ENCODE measurements at regions not wholly inside any gene's neighbourhood (a gene's known extent, or its start where the extent isn't known, plus 50 kb on each side); places are given as distances from the start of the nearest gene placed in this dataset.
"Not testable (repeated sequence)": the region's sequence is repeated elsewhere in the genome, so short reads cannot be mapped to it uniquely, and the experiment has no call there.

DNA sequence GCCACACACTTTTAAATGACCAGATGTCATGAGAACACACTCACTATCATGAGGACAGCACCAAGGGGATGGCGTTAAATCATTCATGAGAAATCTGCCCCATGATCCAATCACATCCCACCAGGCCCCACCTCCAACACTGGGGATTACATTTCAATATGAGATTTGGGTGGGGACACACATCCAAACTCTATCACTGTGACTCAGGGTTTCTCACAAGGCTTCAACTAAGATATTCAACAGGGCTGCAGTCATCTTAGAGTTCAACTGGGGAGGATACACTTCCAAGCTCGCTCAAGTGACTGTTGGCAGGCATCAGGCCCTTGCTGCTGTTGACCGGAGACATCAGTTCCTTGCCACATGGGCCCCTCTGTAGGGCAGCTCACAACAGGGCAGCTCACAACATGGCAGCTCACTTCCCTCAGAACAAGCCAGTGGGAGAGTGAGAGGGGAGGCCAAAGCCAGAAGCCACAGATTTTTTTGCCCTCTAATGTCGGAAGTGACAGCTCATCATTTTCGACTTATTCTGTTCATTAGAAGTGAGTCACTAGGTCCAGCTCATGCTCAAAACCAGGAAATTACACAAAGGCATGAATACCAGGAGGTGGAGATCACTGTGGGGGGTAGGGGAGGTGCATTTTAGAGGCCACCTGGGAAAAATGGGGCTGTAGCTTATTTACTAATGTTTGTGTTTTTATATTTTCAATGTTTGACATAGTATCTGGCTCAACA is 50.8 kb upstream of the PTHLH start:
- DNase-seq = no peak

DNA sequence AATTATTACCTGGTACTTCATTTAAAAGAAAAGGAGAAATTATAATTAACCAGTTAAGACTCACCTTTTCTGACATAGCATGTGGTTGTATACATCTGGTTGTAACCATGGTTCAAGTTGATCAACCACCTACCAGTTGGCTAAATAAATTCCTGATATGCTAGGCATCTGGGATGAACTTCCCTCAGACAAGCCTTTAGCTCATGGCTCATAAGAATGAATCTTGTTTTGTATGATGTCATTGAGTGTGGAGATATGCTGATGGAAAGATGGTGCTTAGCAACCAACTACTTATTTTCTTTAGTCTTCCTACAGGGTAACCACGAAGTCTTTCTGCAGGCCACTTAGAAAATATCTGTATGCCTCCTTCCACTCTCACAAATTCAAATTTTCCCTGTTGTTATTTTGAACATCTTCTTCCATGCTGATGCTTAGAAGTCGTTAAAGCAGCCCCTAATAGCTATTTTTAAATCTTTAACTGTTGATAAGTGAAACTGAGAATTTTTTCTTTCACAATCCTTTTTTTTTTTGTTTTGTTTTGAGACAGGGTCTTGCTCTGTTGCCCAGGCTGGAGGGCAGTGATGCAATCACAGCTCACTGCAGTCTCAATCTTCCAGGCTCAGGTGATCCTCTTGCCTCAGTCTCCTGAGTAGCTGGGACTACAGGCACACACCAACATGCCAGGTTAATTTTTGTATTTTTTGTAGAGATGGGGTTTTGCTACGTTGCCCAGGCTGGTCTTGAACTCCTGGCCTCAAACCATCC is 51.9 kb upstream of the PTHLH start:
- no peak for DNase-seq

DNA sequence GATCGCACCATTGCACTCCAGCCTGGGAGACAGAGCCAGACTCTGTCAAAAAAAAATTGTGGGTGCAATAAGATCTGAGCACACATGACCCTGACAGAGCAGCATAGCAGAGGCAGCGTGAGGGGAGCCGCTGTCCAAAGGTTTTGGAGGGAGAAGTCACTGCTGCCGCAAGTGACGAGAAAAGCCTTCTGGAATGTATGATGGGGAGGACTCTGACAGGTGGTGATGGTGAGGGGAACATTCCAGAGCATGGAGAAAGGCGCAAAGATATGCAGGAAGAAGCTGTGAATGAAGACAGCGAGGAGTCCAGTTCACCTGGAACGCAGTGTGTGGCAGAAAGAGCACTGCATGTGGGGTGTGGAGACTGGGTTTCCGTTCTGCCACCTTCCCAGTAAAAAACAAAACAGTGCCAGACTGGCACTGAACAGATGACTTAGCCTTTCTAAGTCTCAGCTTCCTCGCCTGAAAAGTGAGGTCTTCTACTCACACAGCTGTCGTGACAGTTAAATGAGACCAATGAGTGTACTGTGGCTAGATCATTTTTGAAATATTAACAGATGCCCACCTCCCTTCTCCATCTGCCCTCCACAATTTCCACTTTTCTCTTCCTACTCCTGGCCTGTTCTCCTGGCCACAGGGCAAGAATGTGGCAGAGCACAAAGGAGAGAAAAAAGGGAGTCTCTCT is 53.4 kb upstream of the PTHLH start:
- no peak for DNase-seq

DNA sequence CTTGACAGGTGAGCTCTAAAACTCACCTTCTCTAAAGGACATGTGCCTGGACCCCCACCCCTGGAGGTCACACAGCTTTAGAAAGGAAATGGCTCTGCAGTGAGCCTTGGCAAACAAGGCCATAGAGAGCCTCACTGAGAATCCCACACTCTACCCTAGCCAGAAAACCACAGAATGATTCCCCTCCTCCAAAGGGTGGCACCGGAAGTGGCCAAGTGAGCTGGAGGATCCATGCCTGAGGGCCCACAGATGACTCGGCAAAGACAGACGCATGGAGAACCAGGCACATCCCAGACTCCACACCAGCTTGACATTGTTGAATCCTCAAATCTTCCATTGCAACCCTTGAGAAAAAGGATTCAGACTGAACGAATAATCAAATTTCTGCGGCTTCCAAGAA is 54.2 kb upstream of the PTHLH start:
- DNase-seq = no peak

DNA sequence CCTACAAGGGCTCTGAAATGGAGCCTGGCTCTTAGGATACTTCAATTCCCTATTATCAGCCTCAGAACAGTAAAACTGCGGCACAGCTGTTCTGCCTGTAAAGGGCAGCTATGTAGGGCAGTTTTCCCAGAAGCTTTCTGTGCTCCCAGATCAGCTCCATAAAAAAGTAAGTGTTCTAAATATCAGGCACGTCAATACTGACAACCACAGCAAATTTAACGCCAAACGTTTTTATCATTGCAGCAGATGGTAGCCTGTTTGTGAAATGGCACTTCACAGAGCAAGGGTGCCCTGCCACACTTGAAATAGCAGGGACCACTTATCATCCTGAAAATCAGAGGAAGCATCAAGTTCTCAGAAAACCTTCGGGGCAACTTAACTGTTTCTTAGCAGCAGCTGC is 54.8 kb upstream of the PTHLH start:
- DNase-seq = no peak

DNA sequence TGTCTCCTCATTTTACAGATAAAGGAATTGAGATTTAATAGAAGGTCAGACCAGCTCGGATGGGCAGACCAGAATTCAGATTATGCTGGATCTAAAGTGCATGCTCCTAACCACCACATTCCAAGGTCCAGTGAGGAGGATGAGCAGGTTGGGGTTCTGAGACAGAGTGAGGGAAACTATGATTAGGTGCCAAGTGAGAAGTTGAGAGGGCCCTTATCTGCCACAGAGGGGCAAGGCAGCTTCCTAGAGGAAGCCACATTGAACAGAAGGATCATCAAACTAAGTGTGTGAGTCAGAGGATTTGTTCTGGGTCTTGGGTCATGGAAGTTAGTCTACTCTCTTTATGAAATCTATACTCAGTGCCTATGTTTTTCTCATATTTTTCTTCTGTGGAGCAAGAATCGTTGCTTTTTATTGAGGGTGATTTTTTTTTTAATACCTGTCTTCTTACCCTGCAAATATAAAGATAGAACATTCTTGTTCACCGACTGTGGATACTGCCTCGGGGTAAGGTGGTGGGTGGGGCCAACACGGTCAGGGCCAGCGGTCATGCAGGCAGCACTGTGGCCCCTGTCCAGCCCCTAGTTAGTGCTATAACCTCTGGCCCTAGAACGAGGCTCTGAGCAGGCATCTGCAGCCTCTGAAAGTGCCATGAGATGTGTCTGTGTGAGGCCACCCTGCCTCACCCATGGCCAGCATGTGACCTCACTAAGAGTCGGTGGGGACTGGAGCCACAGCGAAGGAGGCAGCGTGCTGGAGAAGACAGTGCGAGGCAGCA is 55.6 kb upstream of the PTHLH start:
- no peak for DNase-seq

DNA sequence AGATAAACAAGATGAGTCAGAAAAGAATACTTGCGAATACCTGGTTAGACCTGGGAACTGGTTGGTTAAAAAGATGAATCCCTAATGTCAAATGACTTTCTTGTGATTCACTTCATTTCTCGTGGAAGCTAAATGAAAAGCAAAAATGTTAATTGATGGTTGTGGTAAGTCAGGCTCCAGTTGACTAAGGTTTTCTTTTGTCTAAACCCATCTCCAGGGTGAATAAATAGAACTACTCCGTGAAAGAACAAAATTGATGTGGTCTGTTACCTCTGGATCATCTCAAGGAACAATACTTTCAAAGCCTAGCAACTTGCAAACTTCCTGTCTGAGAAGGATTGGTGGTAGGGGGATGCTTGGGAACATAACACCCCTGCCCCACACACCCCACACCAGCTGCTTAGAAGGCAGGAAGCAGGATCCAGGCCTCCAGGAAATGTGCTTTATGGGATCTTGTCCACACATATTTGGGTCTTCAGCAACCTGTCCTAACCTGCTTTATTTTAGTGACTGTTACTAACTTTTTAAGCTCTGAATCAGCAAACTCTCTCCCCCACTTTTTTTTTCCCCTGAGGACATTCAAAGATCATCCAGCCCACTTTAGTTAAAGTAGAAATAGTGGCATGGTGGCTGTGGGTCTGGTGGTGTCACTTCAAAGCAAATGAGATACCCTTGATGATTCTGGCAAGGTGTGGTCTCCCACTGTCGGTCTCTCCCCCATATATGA is 60.4 kb upstream of the PTHLH start:
- no peak for DNase-seq

DNA sequence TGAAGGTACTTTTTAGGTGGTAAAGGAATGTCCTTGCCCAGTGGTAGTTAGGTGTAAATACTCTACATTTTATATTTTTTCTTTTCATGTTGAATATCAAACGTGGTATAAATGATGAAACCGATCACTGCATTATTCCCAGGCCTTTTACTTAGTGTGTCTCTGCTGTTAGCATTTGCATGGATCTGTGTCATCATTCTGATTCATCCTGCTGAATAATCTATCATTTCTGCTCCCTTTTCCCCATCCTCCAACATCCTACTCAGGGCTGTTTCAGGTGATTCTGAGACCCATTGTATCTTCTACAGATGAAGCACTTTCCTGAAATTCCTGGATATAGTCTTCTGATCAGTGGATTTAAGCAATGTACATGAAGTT is 61.0 kb upstream of the PTHLH start:
- no peak for DNase-seq

DNA sequence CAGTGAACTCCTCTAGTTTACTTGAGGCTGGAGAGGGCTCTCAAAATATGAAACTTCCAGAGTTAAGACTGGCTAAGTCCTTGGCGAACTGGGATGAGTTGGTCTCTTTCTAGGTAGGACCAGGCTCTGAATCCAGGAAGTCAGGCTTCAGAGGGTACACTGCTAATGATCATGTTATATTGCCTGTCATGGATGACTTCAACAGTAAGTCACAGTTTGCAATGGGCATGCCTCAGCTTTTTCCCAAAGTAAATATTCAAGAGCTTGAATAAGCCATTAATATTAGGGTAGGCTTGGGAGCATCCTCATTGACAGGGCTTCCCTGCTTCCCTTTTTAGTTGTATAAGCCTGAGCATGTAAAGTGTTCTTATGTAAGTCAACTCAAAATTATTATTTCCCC is 61.7 kb upstream of the PTHLH start:
- DNase-seq = no peak

DNA sequence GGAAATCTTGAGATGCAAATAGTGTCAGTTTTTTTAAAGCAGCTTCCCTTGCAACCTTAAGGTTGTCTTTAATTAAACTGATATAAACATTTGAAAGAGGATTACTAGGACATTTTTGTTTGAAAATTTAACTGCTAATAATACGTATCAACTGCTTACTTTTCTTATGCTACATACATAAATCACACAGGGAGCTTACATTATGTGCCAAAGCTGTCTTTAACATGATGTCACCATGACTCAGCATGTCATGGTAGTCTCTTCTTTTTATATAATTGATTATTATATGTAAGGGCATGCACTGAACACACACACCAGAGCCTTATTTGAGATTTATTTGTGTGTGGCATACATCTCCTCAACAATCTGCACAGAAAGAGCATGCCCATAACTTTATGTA is 63.0 kb upstream of the PTHLH start:
- no peak for DNase-seq

DNA sequence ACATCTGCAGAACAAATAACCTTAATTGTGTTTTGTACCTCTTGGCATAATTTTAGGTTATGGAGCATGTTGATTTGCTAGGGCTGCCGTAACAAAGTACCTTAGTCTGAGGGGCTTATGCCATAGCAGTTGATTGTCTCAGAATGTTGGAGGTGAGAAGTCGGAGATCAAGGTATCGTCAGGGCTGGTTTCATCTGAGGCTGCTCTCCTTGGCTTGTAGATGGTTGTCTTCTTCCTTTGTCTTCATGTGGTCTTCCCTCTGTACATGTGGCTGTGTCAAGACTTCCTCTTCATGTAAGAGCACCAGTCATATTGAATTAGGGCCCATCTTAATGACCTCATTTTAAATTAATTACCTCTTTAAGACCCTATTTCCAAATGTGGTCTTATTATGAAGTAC is 64.4 kb upstream of the PTHLH start:
- DNase-seq = no peak

DNA sequence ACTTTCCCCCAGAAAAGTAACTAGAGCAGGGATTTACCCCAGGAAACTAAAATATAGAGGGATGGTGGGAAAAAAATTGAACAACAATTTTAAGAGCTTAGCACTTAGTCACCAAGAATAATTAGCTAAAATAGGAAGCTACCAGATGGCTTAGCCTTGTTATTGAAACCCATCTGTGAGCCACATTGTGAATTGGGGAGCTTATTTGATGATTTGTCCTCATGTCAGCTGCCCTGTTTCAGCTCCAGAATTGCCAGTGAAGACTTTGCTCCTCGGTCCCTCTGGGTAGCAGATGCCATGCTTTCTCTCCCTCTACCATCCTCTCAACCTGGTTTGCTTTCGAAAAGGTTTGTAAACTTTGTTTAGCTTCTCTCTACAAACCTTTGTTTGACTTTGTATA is 67.7 kb upstream of the PTHLH start:
- peak; percentile 50 for DNase-seq

DNA sequence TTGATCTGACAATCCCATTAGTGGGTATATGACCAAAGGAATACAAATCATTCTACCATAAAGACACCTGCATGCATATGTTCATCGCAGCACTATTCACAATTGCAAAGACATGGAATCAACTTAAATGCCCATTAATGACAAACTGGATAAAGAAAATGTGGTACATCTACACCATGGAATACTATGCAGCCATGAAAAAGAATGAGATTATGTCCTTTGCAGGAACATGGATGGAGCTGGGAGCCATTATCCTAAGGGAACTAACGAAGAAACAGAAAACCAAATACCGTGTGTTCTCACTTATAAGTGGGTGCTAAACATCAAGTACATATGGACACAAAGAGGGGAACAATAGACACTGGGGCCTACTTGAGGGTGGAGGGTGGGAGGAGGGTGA is 74.1 kb upstream of the PTHLH start:
- not testable (repeated sequence) for DNase-seq

DNA sequence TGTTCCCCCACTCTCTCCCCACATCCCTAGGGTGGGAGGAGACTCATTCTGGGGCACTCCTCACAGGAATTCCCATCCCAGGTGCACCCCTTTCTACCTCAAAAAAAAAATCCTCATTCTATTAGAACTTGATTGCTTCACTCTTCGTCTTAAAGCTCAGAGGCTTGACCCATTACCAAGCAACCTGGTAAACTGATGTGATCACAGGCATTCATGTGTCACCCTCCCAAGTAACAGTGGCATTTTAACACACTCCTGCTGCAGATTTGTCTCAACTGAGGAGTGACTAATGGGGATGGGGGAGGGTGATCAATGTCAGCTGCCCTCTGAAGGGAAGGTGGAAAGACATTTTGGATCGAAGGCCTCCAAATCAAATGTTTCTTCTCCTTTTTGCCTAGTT is 78.1 kb upstream of the PTHLH start:
- no peak for DNase-seq

DNA sequence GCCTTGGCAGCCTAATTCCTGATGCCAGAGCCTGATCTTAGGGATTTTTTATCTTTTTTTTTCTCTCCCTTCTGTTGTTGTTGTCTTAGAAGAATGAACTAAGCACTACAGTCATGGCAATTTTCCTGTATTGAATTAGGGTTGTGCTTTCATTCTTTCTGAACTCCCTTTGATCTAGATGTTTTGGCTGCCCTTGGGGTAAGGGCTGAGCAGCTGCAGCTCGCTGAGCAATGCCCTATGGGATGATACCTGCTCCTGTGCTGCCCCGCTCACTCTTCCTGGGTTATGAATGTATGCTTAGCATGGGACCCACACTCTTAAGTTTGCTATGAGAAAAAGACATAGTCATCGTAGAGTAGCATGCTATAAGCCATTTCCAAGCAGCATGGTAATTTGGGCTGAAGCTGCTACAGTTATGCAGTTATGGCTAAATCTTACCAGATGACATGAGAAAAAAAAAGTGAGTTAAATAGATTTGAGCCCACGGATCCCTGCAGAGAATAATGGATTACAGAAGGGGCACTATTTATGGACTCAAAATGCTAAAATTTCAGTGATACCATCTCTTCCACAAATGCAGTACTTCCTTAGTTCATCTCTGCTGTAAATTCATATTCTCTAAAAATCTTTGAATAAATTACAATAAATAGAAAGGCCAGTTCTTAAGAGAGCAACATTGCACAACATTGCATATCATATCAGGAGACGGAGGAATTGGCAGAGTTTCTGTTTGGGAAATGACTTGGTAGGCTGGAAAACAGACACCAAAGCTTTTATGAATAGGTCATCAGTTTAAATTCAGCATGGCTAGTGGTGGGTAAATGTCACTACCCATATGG is 79.2 kb upstream of the PTHLH start:
- no peak for DNase-seq

DNA sequence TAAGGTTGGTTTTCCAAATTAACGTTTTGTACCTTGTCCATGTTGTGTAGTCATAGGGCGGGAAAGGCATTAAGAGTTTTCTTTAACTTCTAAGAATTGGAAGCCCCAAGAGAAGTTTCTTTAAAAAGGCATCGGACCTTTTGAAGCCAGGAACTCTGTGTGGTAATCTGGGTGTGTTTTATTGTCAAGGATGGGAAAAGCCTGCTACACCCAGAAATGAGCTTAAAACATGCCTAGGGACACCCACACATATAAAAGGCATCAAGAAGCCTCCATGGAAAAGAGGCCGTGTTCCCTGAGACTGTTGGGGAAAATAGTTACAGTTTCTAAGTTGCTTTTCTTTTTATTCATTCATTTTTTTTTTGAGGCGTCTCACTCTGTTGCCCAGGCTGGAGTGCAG is 81.0 kb upstream of the PTHLH start:
- DNase-seq = no peak

DNA sequence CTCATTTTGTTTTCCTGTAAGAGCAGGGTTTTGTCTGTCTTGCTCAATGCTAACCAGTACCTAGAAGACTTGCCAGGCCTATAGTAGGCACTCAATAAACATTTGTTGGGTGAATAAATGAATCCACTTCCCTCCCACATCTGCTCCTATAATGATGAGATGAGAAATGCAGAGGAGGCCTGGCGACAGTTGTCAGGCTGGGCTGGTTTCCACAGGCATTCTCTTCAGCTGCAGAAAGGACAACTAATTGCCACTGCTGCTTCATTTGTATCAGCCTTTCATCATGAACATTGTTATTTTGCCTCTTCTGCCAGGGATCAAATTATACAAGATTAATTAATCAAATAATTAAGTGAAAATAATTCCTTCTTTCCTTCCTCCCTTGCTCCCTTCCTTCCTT is 82.0 kb upstream of the PTHLH start:
- no peak for DNase-seq

DNA sequence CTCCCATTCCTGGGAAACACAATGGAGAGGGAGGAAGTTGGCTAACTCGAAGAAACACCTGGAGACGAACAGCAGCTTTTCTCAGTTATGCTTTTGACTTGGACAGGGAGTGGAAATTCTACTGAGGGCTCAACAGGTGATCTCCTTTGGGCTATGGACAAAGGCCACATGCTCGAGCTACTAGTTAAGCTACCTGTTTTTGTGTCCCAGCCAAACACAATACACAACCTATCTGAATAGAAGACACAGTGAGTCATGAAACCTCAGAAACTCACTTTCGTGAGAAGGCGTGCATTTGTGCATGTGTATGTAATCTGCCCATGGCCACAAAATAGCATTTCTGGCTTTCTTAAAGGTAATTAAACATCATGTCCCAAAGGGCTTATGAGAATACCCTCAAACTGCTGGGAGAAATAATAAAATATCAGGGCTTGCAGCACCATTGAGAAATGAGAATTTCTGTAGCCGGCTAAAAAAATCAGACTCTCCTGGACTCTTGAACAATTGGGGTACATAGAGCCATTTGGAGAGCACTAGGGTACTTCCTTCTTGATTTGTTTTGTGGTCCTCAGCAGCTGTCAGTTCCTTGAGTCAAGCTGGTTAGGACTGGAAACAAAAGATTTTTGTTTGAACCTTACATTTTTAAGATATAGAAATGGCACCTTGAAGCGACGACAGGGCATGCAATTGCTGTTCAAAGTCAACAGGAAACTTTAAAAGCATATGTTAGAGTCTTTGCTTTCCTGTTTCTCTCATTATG is 85.5 kb upstream of the PTHLH start:
- DNase-seq = no peak

DNA sequence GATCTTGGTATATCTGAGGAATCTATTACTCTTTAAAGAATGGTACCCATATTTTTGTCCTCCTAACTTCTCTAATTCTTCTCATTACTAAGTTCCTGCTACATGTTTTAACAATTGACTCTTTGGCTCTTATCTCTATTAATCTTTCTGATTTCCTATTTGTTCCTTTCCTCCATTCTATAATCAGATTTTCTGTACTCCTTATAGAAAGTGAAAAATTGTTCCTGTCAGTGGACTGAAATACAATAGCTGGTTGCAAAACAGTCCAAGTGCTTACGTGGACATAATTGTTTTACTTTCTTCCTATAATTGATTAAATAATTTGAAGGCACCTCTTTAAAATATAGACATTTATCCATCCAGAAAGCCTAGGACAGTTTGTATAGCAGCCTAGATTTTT is 86.7 kb upstream of the PTHLH start:
- DNase-seq = no peak

DNA sequence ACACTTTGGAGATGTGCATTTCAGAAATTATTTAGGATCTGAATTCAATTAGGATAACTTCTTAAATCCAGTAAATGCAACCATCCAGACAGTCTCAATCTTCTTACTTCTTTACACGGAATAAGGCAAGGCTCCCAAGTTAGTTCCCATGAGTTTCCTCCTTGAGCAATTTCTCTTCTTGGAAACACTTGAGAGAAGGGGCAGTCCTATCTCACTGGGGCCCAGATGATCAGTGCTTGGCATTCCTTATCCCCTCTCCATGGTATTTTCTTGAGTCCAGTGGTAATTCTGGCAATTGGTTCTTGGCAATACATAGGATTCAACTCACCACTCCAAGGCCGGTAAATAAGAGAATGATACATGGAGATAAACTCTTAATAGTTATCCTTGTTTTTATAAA is 87.1 kb upstream of the PTHLH start:
- DNase-seq = peak; percentile 35
